Astrocyte (in vitro differentiated cells and primary cell): ENCODE measurements at regions not wholly inside any gene's neighbourhood (a gene's known extent, or its start where the extent isn't known, plus 50 kb on each side); places are given as distances from the start of the nearest gene placed in this dataset.

Experiments
- DNase-seq: peaks from one replicate; pipeline ENCODE4 v3.0.0-alpha.2; 2010; ENCODE audit warnings: low read depth
- FAIRE-seq: peaks from 2 replicates; lab custom pipeline; 2011; peaks lifted over from hg19 to GRCh38; lab: Jason Lieb, UNC
- H2AFZ ChIP-seq: 2 replicates; pipeline ENCODE4 v1.6.0; 2012; ENCODE audit warnings: low read depth, low read length, inconsistent platforms
- H3K27ac ChIP-seq: 2 replicates; pipeline ENCODE4 v1.5.1; 2011; ENCODE audit warnings: low read depth, low read length, inconsistent platforms
- H3K27me3 ChIP-seq: 2 replicates; pipeline ENCODE4 v1.6.0; 2011; ENCODE audit warnings: low read length, inconsistent platforms; ENCODE audit not compliant: insufficient read depth
- H3K36me3 ChIP-seq: 2 replicates; pipeline ENCODE4 v1.5.1; 2011; ENCODE audit warnings: low read length, inconsistent platforms; ENCODE audit not compliant: insufficient read depth
- H3K4me1 ChIP-seq: 2 replicates; pipeline ENCODE4 v1.5.1; 2011; ENCODE audit warnings: low read length, inconsistent platforms; ENCODE audit not compliant: insufficient read depth
- H3K4me2 ChIP-seq: 2 replicates; pipeline ENCODE4 v1.6.0; 2012; ENCODE audit warnings: low read length, inconsistent platforms
- H3K4me3 ChIP-seq: 2 replicates; pipeline ENCODE4 v1.5.1; 2011; ENCODE audit warnings: low read depth, mild to moderate bottlenecking, low read length, inconsistent platforms; ENCODE audit not compliant: insufficient read depth
- H3K79me2 ChIP-seq: 2 replicates; pipeline ENCODE4 v1.6.0; 2012; ENCODE audit warnings: mild to moderate bottlenecking, low read length, inconsistent platforms; ENCODE audit not compliant: insufficient read depth
- H3K9ac ChIP-seq: 2 replicates; pipeline ENCODE4 v1.6.0; 2012; ENCODE audit warnings: mild to moderate bottlenecking, low read length, inconsistent platforms
- H3K9me3 ChIP-seq: 2 replicates; pipeline ENCODE4 v1.5.1; 2012; ENCODE audit warnings: low read depth, mild to moderate bottlenecking, low read length, inconsistent platforms; ENCODE audit not compliant: insufficient read depth
- H4K20me1 ChIP-seq: 2 replicates; pipeline ENCODE4 v1.6.0; 2012; ENCODE audit warnings: low read length, inconsistent platforms; ENCODE audit not compliant: insufficient read depth
- H3K27ac Mint-ChIP-seq: one replicate; pipeline ENCODE4 v1.8.0; 2021; ENCODE audit warnings: mild to moderate bottlenecking, mixed read lengths; ENCODE audit not compliant: unreplicated experiment
- H3K27me3 Mint-ChIP-seq: one replicate; pipeline ENCODE4 v1.8.0; 2021; ENCODE audit warnings: low read depth, mixed read lengths; ENCODE audit not compliant: unreplicated experiment
- H3K36me3 Mint-ChIP-seq: one replicate; pipeline ENCODE4 v1.8.0; 2021; ENCODE audit warnings: low read depth, mixed read lengths; ENCODE audit not compliant: unreplicated experiment
- H3K4me1 Mint-ChIP-seq: one replicate; pipeline ENCODE4 v1.8.0; 2021; ENCODE audit warnings: low read depth, mixed read lengths; ENCODE audit not compliant: unreplicated experiment
- H3K4me3 Mint-ChIP-seq: one replicate; pipeline ENCODE4 v1.8.0; 2021; ENCODE audit warnings: mild to moderate bottlenecking, moderate library complexity, mixed read lengths; ENCODE audit not compliant: unreplicated experiment
- H3K9me3 Mint-ChIP-seq: one replicate; pipeline ENCODE4 v1.8.0; 2021; ENCODE audit warnings: mild to moderate bottlenecking, mixed read lengths; ENCODE audit not compliant: unreplicated experiment
- EZH2 ChIP-seq: IDR thresholded peaks from 2 replicates; pipeline ENCODE4 v1.6.1; 2012; ENCODE audit warnings: mild to moderate bottlenecking, low read length, inconsistent platforms; ENCODE audit not compliant: insufficient read depth
- TF ChIP-seq, protein P1 (sequence below): IDR thresholded peaks from 2 replicates; pipeline ENCODE4 v1.5.1; 2011; ENCODE audit warnings: low read depth, mild to moderate bottlenecking, inconsistent platforms, low read length, moderate library complexity; ENCODE audit not compliant: insufficient read depth

DNA sequence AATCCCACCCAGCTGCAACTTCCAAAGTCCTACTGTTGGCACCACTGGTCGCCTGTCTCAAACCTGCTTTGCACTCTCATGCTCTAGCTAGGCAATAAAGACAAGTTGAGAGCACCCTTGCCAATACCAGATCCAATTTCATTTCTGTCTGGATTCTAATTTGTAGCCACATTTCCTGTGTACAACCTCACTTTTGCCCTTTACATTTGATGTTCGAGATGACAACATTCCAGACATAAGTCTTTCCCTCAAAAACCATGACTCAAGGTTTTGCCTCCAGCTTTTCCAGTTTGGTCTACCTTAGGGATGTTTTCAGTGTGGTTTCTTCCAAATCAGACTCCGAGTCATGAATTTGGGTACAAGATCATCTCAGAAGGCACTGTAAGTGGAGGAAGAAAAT lies 309.0 kb downstream of the GPAM start:
- Mint-ChIP-seq H3K27ac (peak overlapping the region; percentile 90), H3K4me3 (no peak overlapping the region), H3K36me3 (no peaks in the 10 kb centered on the region), H3K9me3 (peaks cover 4% of the 10 kb centered on the region), H3K4me1 (peaks cover 44% of the 10 kb centered on the region), H3K27me3 (peaks cover 2% of the 10 kb centered on the region)
- FAIRE-seq: no peak
- H3K36me3 ChIP-seq: no peaks in the 10 kb centered on the region
- no peaks in the 10 kb centered on the region for H4K20me1 ChIP-seq
- H3K4me2 ChIP-seq: no peak overlapping the region
- no peak overlapping the region for H3K4me3 ChIP-seq
- H2AFZ ChIP-seq: no peak overlapping the region
- no peak overlapping the region for H3K27ac ChIP-seq
- no peaks in the 10 kb centered on the region for H3K9me3 ChIP-seq
- no peaks in the 10 kb centered on the region for H3K27me3 ChIP-seq
- no peaks in the 10 kb centered on the region for H3K4me1 ChIP-seq
- DNase-seq: peak; percentile 4
- no peaks in the 10 kb centered on the region for H3K79me2 ChIP-seq
- H3K9ac ChIP-seq: no peak overlapping the region
- TF ChIP-seq EZH2: no peak
- TF ChIP-seq, protein P1, sequence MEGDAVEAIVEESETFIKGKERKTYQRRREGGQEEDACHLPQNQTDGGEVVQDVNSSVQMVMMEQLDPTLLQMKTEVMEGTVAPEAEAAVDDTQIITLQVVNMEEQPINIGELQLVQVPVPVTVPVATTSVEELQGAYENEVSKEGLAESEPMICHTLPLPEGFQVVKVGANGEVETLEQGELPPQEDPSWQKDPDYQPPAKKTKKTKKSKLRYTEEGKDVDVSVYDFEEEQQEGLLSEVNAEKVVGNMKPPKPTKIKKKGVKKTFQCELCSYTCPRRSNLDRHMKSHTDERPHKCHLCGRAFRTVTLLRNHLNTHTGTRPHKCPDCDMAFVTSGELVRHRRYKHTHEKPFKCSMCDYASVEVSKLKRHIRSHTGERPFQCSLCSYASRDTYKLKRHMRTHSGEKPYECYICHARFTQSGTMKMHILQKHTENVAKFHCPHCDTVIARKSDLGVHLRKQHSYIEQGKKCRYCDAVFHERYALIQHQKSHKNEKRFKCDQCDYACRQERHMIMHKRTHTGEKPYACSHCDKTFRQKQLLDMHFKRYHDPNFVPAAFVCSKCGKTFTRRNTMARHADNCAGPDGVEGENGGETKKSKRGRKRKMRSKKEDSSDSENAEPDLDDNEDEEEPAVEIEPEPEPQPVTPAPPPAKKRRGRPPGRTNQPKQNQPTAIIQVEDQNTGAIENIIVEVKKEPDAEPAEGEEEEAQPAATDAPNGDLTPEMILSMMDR: no peak

DNA sequence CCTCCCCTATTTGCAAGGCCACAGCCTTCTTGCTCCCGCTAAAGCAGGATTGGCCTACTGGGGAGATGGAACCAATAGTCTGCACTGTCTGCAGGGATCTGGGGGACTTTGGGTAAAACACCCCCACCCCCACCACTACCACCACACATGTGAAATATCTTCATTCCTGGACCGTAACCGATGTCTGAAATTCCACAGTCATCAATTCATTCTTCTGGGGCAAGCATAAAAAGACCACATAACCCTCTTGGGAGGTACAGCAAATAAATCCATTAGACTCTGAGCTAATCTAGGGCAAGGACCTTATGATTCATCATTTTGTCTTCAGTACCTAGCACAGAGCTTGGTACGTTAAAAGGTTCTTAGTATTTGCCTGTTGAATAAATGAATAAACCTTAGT lies 307.8 kb downstream of the GPAM start:
- no peak overlapping the region for H3K9ac ChIP-seq
- H4K20me1 ChIP-seq: no peaks in the 10 kb centered on the region
- H3K4me3 ChIP-seq: no peak overlapping the region
- Mint-ChIP-seq H3K36me3 (no peaks in the 10 kb centered on the region), H3K4me3 (no peak overlapping the region), H3K27me3 (peaks cover 2% of the 10 kb centered on the region), H3K4me1 (peaks cover 53% of the 10 kb centered on the region), H3K27ac (peak overlapping the region; percentile 63), H3K9me3 (peaks cover 3% of the 10 kb centered on the region)
- DNase-seq (peak; percentile 3), FAIRE-seq (no peak)
- no peaks in the 10 kb centered on the region for H3K9me3 ChIP-seq
- no peaks in the 10 kb centered on the region for H3K36me3 ChIP-seq
- H2AFZ ChIP-seq: no peak overlapping the region
- no peak for TF ChIP-seq EZH2
- TF ChIP-seq, protein P1: no peak
- peak overlapping the region; percentile 6 for H3K4me2 ChIP-seq
- H3K27me3 ChIP-seq: no peaks in the 10 kb centered on the region
- H3K4me1 ChIP-seq: no peaks in the 10 kb centered on the region
- H3K79me2 ChIP-seq: no peaks in the 10 kb centered on the region
- peak overlapping the region; percentile 50 for H3K27ac ChIP-seq

DNA sequence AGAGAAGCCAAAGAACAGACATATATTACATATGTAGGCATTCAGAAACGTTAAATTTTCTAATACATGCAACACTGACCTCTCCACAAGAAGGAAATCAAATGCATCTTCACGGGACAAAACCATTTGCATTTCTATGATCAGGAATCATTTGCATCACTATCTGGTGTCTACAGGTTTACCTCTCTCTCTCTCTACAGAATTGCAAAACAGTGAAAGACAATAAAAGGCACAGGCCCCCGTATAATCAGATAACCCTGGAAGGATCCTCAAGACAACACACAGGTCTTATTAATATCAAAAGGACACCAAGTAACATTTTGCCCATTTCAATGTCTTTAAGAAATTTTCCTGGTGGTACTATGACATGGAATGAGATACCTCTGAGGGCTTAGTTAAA lies 306.3 kb downstream of the GPAM start:
- H3K4me2 ChIP-seq: no peak overlapping the region
- H3K27ac Mint-ChIP-seq: peak overlapping the region; percentile 20
- H3K4me3 ChIP-seq: no peak overlapping the region
- no peak overlapping the region for H2AFZ ChIP-seq
- H4K20me1 ChIP-seq: no peaks in the 10 kb centered on the region
- DNase-seq: no peak
- no peaks in the 10 kb centered on the region for H3K79me2 ChIP-seq
- H3K4me3 Mint-ChIP-seq: no peak overlapping the region
- no peaks in the 10 kb centered on the region for H3K4me1 ChIP-seq
- TF ChIP-seq, protein P1: no peak
- no peak for TF ChIP-seq EZH2
- no peaks in the 10 kb centered on the region for H3K36me3 Mint-ChIP-seq
- H3K9ac ChIP-seq: no peak overlapping the region
- no peaks in the 10 kb centered on the region for H3K27me3 Mint-ChIP-seq
- no peaks in the 10 kb centered on the region for H3K27me3 ChIP-seq
- H3K4me1 Mint-ChIP-seq: peaks cover 53% of the 10 kb centered on the region
- no peak for FAIRE-seq
- H3K27ac ChIP-seq: no peak overlapping the region
- H3K36me3 ChIP-seq: no peaks in the 10 kb centered on the region
- no peaks in the 10 kb centered on the region for H3K9me3 ChIP-seq
- H3K9me3 Mint-ChIP-seq: peaks cover 2% of the 10 kb centered on the region
